ENCODE measurements at regions not wholly inside any gene's neighbourhood (a gene's known extent, or its start where the extent isn't known, plus 50 kb on each side); places are given as distances from the start of the nearest gene placed in this dataset.

GRCh38 chr20:17142666-17143065 lies 84.2 kb upstream of the PCSK2 start:
- Histone ChIP-seq H3K4me1 (ENCODE audit: control insufficient read depth, insufficient read depth, low read length) (no peaks in the 10 kb centered on the region), H3K9me3 (ENCODE audit: control insufficient read depth, insufficient read depth, low read length) (no peaks in the 10 kb centered on the region), H3K27ac (ENCODE audit: low read depth, low read length) (no peak overlapping the region), H3K4me3 (ENCODE audit: low read depth, low read length) (no peak overlapping the region), H3K36me3 (ENCODE audit: control insufficient read depth, insufficient read depth, low read length) (no peaks in the 10 kb centered on the region), H3K27me3 (ENCODE audit: control insufficient read depth, insufficient read depth, low read length) (no peaks in the 10 kb centered on the region)
- no peak for DNase-seq (ENCODE audit: low read depth in 4 of 6, low spot score in 6 of 6)
- WGBS (ENCODE audit: insufficient coverage) = 100% methylated on average over 1 of the region's 3 CpGs

GRCh38 chr20:17150858-17151257 lies 76.0 kb upstream of the PCSK2 start:
- no CpG with 5 or more reads among the region's 1 CpG for WGBS (ENCODE audit: insufficient coverage)
- no peak for DNase-seq (ENCODE audit: low read depth in 4 of 6, low spot score in 6 of 6)

GRCh38 chr20:17155401-17155800 lies 71.4 kb upstream of the PCSK2 start:
- Histone ChIP-seq H3K36me3 (ENCODE audit: control insufficient read depth, insufficient read depth, low read length) (no peaks in the 10 kb centered on the region), H3K27ac (ENCODE audit: low read depth, low read length) (no peak overlapping the region), H3K9me3 (ENCODE audit: control insufficient read depth, insufficient read depth, low read length) (peaks cover 1% of the 10 kb centered on the region), H3K4me3 (ENCODE audit: low read depth, low read length) (no peak overlapping the region), H3K27me3 (ENCODE audit: control insufficient read depth, insufficient read depth, low read length) (no peaks in the 10 kb centered on the region), H3K4me1 (ENCODE audit: control insufficient read depth, insufficient read depth, low read length) (no peaks in the 10 kb centered on the region)
- DNase-seq (ENCODE audit: low read depth in 4 of 6, low spot score in 6 of 6) = no peak
- WGBS (ENCODE audit: insufficient coverage) = 77% methylated on average over 4 of the region's 6 CpGs

More at GRCh38 chr20:17150858-17151257, 76.0 kb upstream of the PCSK2 start:
- H3K27ac ChIP-seq (ENCODE audit: low read depth, low read length) = no peak overlapping the region
- no peaks in the 10 kb centered on the region for H3K4me1 ChIP-seq (ENCODE audit: control insufficient read depth, insufficient read depth, low read length)
- no peak overlapping the region for H3K4me3 ChIP-seq (ENCODE audit: low read depth, low read length)
- H3K9me3 ChIP-seq (ENCODE audit: control insufficient read depth, insufficient read depth, low read length) = peaks cover 1% of the 10 kb centered on the region
- H3K27me3 ChIP-seq (ENCODE audit: control insufficient read depth, insufficient read depth, low read length) = no peaks in the 10 kb centered on the region
- no peaks in the 10 kb centered on the region for H3K36me3 ChIP-seq (ENCODE audit: control insufficient read depth, insufficient read depth, low read length)

- no peaks in the 10 kb centered on the region for H3K4me1 ChIP-seq (ENCODE audit: control insufficient read depth, insufficient read depth, low read length)
- H3K36me3 ChIP-seq (ENCODE audit: control insufficient read depth, insufficient read depth, low read length) = no peaks in the 10 kb centered on the region
- H3K4me3 ChIP-seq (ENCODE audit: low read depth, low read length) = no peak overlapping the region
- no peaks in the 10 kb centered on the region for H3K27me3 ChIP-seq (ENCODE audit: control insufficient read depth, insufficient read depth, low read length)
- H3K27ac ChIP-seq (ENCODE audit: low read depth, low read length) = no peak overlapping the region
- no CpG with 5 or more reads among the region's 2 CpGs for WGBS (ENCODE audit: insufficient coverage)
- DNase-seq (ENCODE audit: low read depth in 4 of 6, low spot score in 6 of 6) = peak in 2 of 6 donors; percentile 79 to 87
- no peaks in the 10 kb centered on the region for H3K9me3 ChIP-seq (ENCODE audit: control insufficient read depth, insufficient read depth, low read length)
Measured at GRCh38 chr20:17158701-17159100, 68.1 kb upstream of the PCSK2 start.

GRCh38 chr20:17161673-17162481 lies 65.0 kb upstream of the PCSK2 start:
- Histone ChIP-seq H3K27ac (ENCODE audit: low read depth, low read length) (no peak overlapping the region), H3K36me3 (ENCODE audit: control insufficient read depth, insufficient read depth, low read length) (no peaks in the 10 kb centered on the region), H3K4me1 (ENCODE audit: control insufficient read depth, insufficient read depth, low read length) (no peaks in the 10 kb centered on the region), H3K9me3 (ENCODE audit: control insufficient read depth, insufficient read depth, low read length) (no peaks in the 10 kb centered on the region), H3K27me3 (ENCODE audit: control insufficient read depth, insufficient read depth, low read length) (no peaks in the 10 kb centered on the region), H3K4me3 (ENCODE audit: low read depth, low read length) (no peak overlapping the region)
- DNase-seq (ENCODE audit: low read depth in 4 of 6, low spot score in 6 of 6) = peak in 2 of 6 donors; percentile 35 to 45
- WGBS (ENCODE audit: insufficient coverage) = 64% methylated on average over 3 of the region's 6 CpGs

GRCh38 chr20:17168026-17168612 lies 58.7 kb upstream of the PCSK2 start:
- Histone ChIP-seq H3K27me3 (ENCODE audit: control insufficient read depth, insufficient read depth, low read length) (no peaks in the 10 kb centered on the region), H3K4me3 (ENCODE audit: low read depth, low read length) (no peak overlapping the region), H3K36me3 (ENCODE audit: control insufficient read depth, insufficient read depth, low read length) (no peaks in the 10 kb centered on the region), H3K27ac (ENCODE audit: low read depth, low read length) (no peak overlapping the region), H3K9me3 (ENCODE audit: control insufficient read depth, insufficient read depth, low read length) (no peaks in the 10 kb centered on the region), H3K4me1 (ENCODE audit: control insufficient read depth, insufficient read depth, low read length) (peaks cover 10% of the 10 kb centered on the region)
- no peak for DNase-seq (ENCODE audit: low read depth in 4 of 6, low spot score in 6 of 6)
- no CpG with 5 or more reads among the region's 4 CpGs for WGBS (ENCODE audit: insufficient coverage)

GRCh38 chr20:17169585-17170136 lies 57.2 kb upstream of the PCSK2 start:
- Histone ChIP-seq H3K9me3 (ENCODE audit: control insufficient read depth, insufficient read depth, low read length) (no peaks in the 10 kb centered on the region), H3K27me3 (ENCODE audit: control insufficient read depth, insufficient read depth, low read length) (no peaks in the 10 kb centered on the region), H3K27ac (ENCODE audit: low read depth, low read length) (no peak overlapping the region), H3K4me3 (ENCODE audit: low read depth, low read length) (no peak overlapping the region), H3K36me3 (ENCODE audit: control insufficient read depth, insufficient read depth, low read length) (no peaks in the 10 kb centered on the region), H3K4me1 (ENCODE audit: control insufficient read depth, insufficient read depth, low read length) (peaks cover 10% of the 10 kb centered on the region)
- DNase-seq (ENCODE audit: low read depth in 4 of 6, low spot score in 6 of 6) = peak; percentile 24 to 85 (median 56)
- 11% methylated on average over 5 of the region's 5 CpGs for WGBS (ENCODE audit: insufficient coverage)

GRCh38 chr20:17171746-17172280 lies 55.0 kb upstream of the PCSK2 start:
- Histone ChIP-seq H3K27me3 (ENCODE audit: control insufficient read depth, insufficient read depth, low read length) (no peaks in the 10 kb centered on the region), H3K27ac (ENCODE audit: low read depth, low read length) (no peak overlapping the region), H3K4me1 (ENCODE audit: control insufficient read depth, insufficient read depth, low read length) (peaks cover 10% of the 10 kb centered on the region), H3K9me3 (ENCODE audit: control insufficient read depth, insufficient read depth, low read length) (no peaks in the 10 kb centered on the region), H3K4me3 (ENCODE audit: low read depth, low read length) (no peak overlapping the region), H3K36me3 (ENCODE audit: control insufficient read depth, insufficient read depth, low read length) (no peaks in the 10 kb centered on the region)
- DNase-seq (ENCODE audit: low read depth in 4 of 6, low spot score in 6 of 6) = no peak
- 83% methylated on average over 1 of the region's 3 CpGs for WGBS (ENCODE audit: insufficient coverage)

GRCh38 chr20:17172836-17173516 lies 53.9 kb upstream of the PCSK2 start:
- 83% methylated on average over 3 of the region's 6 CpGs for WGBS (ENCODE audit: insufficient coverage)
- Histone ChIP-seq H3K27me3 (ENCODE audit: control insufficient read depth, insufficient read depth, low read length) (no peaks in the 10 kb centered on the region), H3K27ac (ENCODE audit: low read depth, low read length) (no peak overlapping the region), H3K9me3 (ENCODE audit: control insufficient read depth, insufficient read depth, low read length) (no peaks in the 10 kb centered on the region), H3K4me1 (ENCODE audit: control insufficient read depth, insufficient read depth, low read length) (peaks cover 10% of the 10 kb centered on the region), H3K36me3 (ENCODE audit: control insufficient read depth, insufficient read depth, low read length) (no peaks in the 10 kb centered on the region), H3K4me3 (ENCODE audit: low read depth, low read length) (no peak overlapping the region)
- no peak for DNase-seq (ENCODE audit: low read depth in 4 of 6, low spot score in 6 of 6)
